Neural cell (in vitro differentiated cells): ENCODE measurements at regions not wholly inside any gene's neighbourhood (a gene's known extent, or its start where the extent isn't known, plus 50 kb on each side); places are given as distances from the start of the nearest gene placed in this dataset.

ENCODE experiments used
- H2AFZ ChIP-seq: fragments of 200-600, 300-800 bp; sonication (generic), shearing (Covaris generic); 2 replicates; pipeline ENCODE4 v1.6.0; 2014; ENCODE audit warnings: low read depth, mild to moderate bottlenecking, antibody characterized with exemption, low read length, moderate library complexity
- H3F3A ChIP-seq: fragments of 200-600 bp; shearing (Covaris generic); 2 replicates; pipeline ENCODE4 v1.6.1; 2016; ENCODE audit warnings: mild to moderate bottlenecking, moderate library complexity, mixed read lengths, antibody characterized with exemption, low read length; ENCODE audit not compliant: insufficient read depth, poor library complexity, severe bottlenecking
- H3K27ac ChIP-seq: fragments of 200-600, 300-800 bp; sonication (generic), shearing (Covaris generic); 2 replicates; pipeline ENCODE4 v1.5.1; 2014; ENCODE audit warnings: mild to moderate bottlenecking, low read length, moderate library complexity
- H3K27me3 ChIP-seq: fragments of 300-800, 200-600 bp; sonication (generic), shearing (Covaris generic); 2 replicates; pipeline ENCODE4 v1.6.0; 2014; ENCODE audit warnings: mild to moderate bottlenecking, low read depth, low read length, moderate library complexity; ENCODE audit not compliant: insufficient read depth
- H3K36me3 ChIP-seq: fragments of 300-800, 200-600 bp; sonication (generic), shearing (Covaris generic); 2 replicates; pipeline ENCODE4 v1.5.1; 2014; ENCODE audit warnings: mild to moderate bottlenecking, antibody characterized with exemption, low read length, moderate library complexity; ENCODE audit not compliant: insufficient read depth
- H3K4me2 ChIP-seq: fragments of 300-800, 200-600 bp; sonication (generic), shearing (Covaris generic); 2 replicates; pipeline ENCODE4 v1.6.0; 2014; ENCODE audit warnings: mild to moderate bottlenecking, low read length
- H3K4me3 ChIP-seq: fragments of 300-800, 200-600 bp; sonication (generic), shearing (Covaris generic); 2 replicates; pipeline ENCODE4 v1.5.1; 2014; ENCODE audit warnings: mild to moderate bottlenecking, low read length, moderate library complexity
- H3K79me2 ChIP-seq: fragments of 200-600 bp; shearing (Covaris generic); replicated peaks from 2 replicates; pipeline ENCODE4 v1.6.0; 2014; ENCODE audit warnings: mild to moderate bottlenecking, low read length, moderate library complexity; ENCODE audit not compliant: insufficient read depth
- H3K9ac ChIP-seq: fragments of 300-800, 200-600 bp; sonication (generic), shearing (Covaris generic); 2 replicates; pipeline ENCODE4 v1.6.1; 2016; ENCODE audit warnings: mild to moderate bottlenecking, low read length, mixed read lengths
- H3K9me2 ChIP-seq: fragments of 200-600 bp; shearing (Covaris generic); 2 replicates; pipeline ENCODE4 v1.6.1; 2016; ENCODE audit warnings: mild to moderate bottlenecking, low read length, mixed read lengths; ENCODE audit not compliant: insufficient read depth
- H3K9me3 ChIP-seq: fragments of 200-600, 300-800 bp; sonication (generic), shearing (Covaris generic); 2 replicates; pipeline ENCODE4 v1.6.1; 2016; ENCODE audit warnings: mild to moderate bottlenecking, mixed run types, low read length, moderate library complexity, mixed read lengths
- H4K20me1 ChIP-seq: fragments of 200-600 bp; shearing (Covaris generic); 2 replicates; pipeline ENCODE4 v1.6.1; 2016; ENCODE audit warnings: mild to moderate bottlenecking, mixed run types; ENCODE audit not compliant: insufficient read depth
- EP300 ChIP-seq: fragments of 450-650 bp; conservative IDR thresholded peaks from 2 replicates; pipeline ENCODE4 v1.6.1; 2014; ENCODE audit warnings: antibody characterized with exemption, mild to moderate bottlenecking, moderate library complexity; ENCODE audit not compliant: poor library complexity, severe bottlenecking
- EZH2 ChIP-seq: fragments of 200-600, 300-800 bp; shearing (Covaris generic), sonication (generic); IDR thresholded peaks from 2 replicates; pipeline ENCODE4 v1.6.1; 2014; ENCODE audit warnings: antibody characterized with exemption, low read length, borderline replicate concordance, mild to moderate bottlenecking; ENCODE audit not compliant: insufficient read depth, poor library complexity, severe bottlenecking
- MXI1 ChIP-seq: fragments of 450-650 bp; conservative IDR thresholded peaks from 2 replicates; pipeline ENCODE4 v1.6.1; 2014; ENCODE audit warnings: antibody characterized with exemption, mild to moderate bottlenecking; ENCODE audit not compliant: poor library complexity, severe bottlenecking
- POLR2AphosphoS5 ChIP-seq: IDR thresholded peaks from 2 replicates; pipeline ENCODE4 v1.6.1; 2012
- RAD21 ChIP-seq: fragments of 450-650 bp; conservative IDR thresholded peaks from 2 replicates; pipeline ENCODE4 v1.6.1; 2014; ENCODE audit warnings: antibody characterized with exemption, mild to moderate bottlenecking, moderate library complexity
- SMC3 ChIP-seq: fragments of 450-650 bp; conservative IDR thresholded peaks from 2 replicates; pipeline ENCODE4 v1.6.1; 2014; ENCODE audit warnings: antibody characterized with exemption, mild to moderate bottlenecking, moderate library complexity; ENCODE audit not compliant: poor library complexity
- TAF1 ChIP-seq: IDR thresholded peaks from 2 replicates; pipeline ENCODE4 v1.6.1; 2012; ENCODE audit warnings: low read depth
- TF ChIP-seq, protein P1 (sequence below): fragments of 450-650 bp; IDR thresholded peaks from 2 replicates; pipeline ENCODE4 v1.5.1; 2014; ENCODE audit warnings: antibody characterized with exemption, mild to moderate bottlenecking, moderate library complexity; ENCODE audit not compliant: poor library complexity, severe bottlenecking
- TF ChIP-seq, protein P2 (sequence below): IDR thresholded peaks from 2 replicates; pipeline ENCODE4 v1.6.1; 2012; ENCODE audit warnings: borderline replicate concordance

DNA sequence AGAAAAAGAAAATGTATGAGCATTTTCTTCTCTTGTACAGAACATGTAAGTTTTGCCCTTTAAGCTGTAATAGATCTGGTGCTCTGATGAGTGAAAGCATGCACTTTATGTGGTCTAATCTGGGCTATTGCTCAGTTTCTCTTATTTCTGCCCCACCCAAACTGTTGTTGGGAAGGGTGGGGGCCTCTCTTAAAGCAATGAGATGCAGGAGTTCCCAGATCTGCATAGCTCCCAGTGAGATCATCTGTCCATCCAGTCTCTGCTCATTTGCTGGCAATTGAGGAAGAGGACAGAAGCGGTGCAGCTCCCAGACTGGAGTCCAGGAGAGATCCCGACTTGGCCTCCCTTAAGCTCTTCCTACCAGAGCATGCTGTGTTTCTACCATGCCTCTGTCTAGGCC, 114.9 kb upstream of the SORCS3 start:
- H3K9me2 ChIP-seq, result no peaks in the 10 kb centered on the region
- H3K36me3 ChIP-seq, result no peaks in the 10 kb centered on the region
- no peak overlapping the region for H3K4me2 ChIP-seq
- no peak overlapping the region for H2AFZ ChIP-seq
- H3K27me3 ChIP-seq, result no peaks in the 10 kb centered on the region
- H3K79me2 ChIP-seq, result no peaks in the 10 kb centered on the region
- no peaks in the 10 kb centered on the region for H4K20me1 ChIP-seq
- H3K27ac ChIP-seq, result no peak overlapping the region
- H3K9me3 ChIP-seq, result no peaks in the 10 kb centered on the region
- H3K4me3 ChIP-seq, result no peak overlapping the region
- H3F3A ChIP-seq, result no peaks in the 10 kb centered on the region
- H3K9ac ChIP-seq, result no peak overlapping the region
- no peak for TF ChIP-seq SMC3
- TF ChIP-seq EZH2, result no peak
- no peak for TF ChIP-seq TAF1
- TF ChIP-seq, protein P1, sequence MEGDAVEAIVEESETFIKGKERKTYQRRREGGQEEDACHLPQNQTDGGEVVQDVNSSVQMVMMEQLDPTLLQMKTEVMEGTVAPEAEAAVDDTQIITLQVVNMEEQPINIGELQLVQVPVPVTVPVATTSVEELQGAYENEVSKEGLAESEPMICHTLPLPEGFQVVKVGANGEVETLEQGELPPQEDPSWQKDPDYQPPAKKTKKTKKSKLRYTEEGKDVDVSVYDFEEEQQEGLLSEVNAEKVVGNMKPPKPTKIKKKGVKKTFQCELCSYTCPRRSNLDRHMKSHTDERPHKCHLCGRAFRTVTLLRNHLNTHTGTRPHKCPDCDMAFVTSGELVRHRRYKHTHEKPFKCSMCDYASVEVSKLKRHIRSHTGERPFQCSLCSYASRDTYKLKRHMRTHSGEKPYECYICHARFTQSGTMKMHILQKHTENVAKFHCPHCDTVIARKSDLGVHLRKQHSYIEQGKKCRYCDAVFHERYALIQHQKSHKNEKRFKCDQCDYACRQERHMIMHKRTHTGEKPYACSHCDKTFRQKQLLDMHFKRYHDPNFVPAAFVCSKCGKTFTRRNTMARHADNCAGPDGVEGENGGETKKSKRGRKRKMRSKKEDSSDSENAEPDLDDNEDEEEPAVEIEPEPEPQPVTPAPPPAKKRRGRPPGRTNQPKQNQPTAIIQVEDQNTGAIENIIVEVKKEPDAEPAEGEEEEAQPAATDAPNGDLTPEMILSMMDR, result no peak
- TF ChIP-seq EP300, result no peak
- no peak for TF ChIP-seq POLR2AphosphoS5
- TF ChIP-seq, protein P2, sequence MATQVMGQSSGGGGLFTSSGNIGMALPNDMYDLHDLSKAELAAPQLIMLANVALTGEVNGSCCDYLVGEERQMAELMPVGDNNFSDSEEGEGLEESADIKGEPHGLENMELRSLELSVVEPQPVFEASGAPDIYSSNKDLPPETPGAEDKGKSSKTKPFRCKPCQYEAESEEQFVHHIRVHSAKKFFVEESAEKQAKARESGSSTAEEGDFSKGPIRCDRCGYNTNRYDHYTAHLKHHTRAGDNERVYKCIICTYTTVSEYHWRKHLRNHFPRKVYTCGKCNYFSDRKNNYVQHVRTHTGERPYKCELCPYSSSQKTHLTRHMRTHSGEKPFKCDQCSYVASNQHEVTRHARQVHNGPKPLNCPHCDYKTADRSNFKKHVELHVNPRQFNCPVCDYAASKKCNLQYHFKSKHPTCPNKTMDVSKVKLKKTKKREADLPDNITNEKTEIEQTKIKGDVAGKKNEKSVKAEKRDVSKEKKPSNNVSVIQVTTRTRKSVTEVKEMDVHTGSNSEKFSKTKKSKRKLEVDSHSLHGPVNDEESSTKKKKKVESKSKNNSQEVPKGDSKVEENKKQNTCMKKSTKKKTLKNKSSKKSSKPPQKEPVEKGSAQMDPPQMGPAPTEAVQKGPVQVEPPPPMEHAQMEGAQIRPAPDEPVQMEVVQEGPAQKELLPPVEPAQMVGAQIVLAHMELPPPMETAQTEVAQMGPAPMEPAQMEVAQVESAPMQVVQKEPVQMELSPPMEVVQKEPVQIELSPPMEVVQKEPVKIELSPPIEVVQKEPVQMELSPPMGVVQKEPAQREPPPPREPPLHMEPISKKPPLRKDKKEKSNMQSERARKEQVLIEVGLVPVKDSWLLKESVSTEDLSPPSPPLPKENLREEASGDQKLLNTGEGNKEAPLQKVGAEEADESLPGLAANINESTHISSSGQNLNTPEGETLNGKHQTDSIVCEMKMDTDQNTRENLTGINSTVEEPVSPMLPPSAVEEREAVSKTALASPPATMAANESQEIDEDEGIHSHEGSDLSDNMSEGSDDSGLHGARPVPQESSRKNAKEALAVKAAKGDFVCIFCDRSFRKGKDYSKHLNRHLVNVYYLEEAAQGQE, result no peak
- TF ChIP-seq RAD21, result no peak
- no peak for TF ChIP-seq MXI1

DNA sequence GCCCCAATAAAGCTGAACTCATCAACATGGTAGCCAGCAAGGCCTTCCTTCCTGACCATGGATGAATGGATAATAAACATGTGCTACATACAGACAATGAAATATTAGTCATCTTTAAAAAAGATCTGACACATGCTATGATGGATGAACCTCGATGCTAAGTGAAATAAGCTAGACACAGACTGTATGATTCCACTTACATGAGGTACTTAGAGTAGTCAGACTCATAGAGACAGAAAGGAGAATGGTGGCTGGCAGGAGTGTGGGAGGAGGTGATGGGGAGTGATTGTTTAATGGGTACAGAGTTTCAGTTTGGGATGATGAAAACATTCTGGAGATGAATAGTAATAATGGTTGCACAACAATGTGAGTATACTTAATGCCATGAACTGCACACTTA, 114.1 kb upstream of the SORCS3 start:
- H3K4me2 ChIP-seq, result no peak overlapping the region
- H3K79me2 ChIP-seq, result no peaks in the 10 kb centered on the region
- no peak overlapping the region for H3K4me3 ChIP-seq
- no peaks in the 10 kb centered on the region for H4K20me1 ChIP-seq
- TF ChIP-seq, protein P2, result no peak
- TF ChIP-seq RAD21 (no peak), TAF1 (no peak), EP300 (no peak), SMC3 (no peak), MXI1 (no peak), POLR2AphosphoS5 (no peak), EZH2 (no peak)
- TF ChIP-seq, protein P1, result no peak
- H3K9me3 ChIP-seq, result no peaks in the 10 kb centered on the region
- no peaks in the 10 kb centered on the region for H3F3A ChIP-seq
- H3K9me2 ChIP-seq, result no peaks in the 10 kb centered on the region
- no peak overlapping the region for H2AFZ ChIP-seq
- H3K27ac ChIP-seq, result no peak overlapping the region
- no peaks in the 10 kb centered on the region for H3K36me3 ChIP-seq
- no peak overlapping the region for H3K9ac ChIP-seq
- no peaks in the 10 kb centered on the region for H3K27me3 ChIP-seq
